GM18858 (cell line): ENCODE measurements at regions not wholly inside any gene's neighbourhood (a gene's known extent, or its start where the extent isn't known, plus 50 kb on each side); places are given as distances from the start of the nearest gene placed in this dataset.
"Not testable (repeated sequence)": the region's sequence is repeated elsewhere in the genome, so short reads cannot be mapped to it uniquely, and the experiment has no call there.

Experiments
- ATAC-seq: cut with Tn5 transposase; IDR thresholded peaks from one replicate; pipeline ENCODE4 v1.9.1; 2021; ENCODE audit not compliant: unreplicated experiment

GRCh38 chr2:105691947-105692390, 52.7 kb upstream of the NCK2 start:
- ATAC-seq: peak; percentile 87

DNA sequence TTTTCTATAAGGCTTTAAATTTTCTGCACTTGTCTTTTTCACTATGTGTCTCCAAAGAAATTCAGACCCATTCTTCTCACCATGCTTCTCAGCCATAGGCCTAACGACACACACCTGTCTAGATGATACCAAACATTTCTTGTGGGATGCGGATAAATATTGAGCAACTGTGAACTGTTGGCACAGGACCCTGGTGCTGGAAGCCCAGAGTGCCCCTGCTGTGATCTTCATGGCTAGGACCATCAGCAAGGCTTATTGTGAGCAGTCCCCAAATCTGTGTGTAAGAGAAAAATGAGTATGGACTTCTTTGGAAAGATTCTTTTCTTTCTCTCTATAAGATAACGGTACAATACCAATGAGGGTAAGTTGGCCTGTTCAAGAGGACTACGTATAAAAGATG, 54.1 kb upstream of the NCK2 start:
- no peak for ATAC-seq

- ATAC-seq: no peak
These were observed 55.2 kb upstream of the NCK2 start for GRCh38 chr2:105689484-105689883.

- no peak for ATAC-seq
These were observed 55.8 kb upstream of the NCK2 start for GRCh38 chr2:105688946-105689345.

DNA sequence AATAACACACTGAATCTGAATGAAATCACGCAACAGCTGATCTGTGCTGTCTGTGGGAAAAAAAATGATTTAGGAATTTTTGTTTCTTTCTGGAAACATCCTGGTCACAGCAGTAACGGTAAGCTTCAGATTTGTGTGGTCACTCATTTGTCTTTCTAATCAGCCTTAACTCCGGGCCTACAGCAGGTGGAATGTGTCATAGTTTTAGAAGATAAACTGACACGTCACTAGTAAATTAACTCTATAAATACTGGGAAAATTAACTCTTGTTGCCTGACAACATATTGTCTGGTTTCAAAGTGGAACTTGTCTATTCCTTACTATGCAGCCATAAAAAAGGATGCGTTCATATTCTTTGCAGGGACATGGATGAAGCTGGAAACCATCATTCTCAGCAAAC, 58.1 kb upstream of the NCK2 start:
- no peak for ATAC-seq

DNA sequence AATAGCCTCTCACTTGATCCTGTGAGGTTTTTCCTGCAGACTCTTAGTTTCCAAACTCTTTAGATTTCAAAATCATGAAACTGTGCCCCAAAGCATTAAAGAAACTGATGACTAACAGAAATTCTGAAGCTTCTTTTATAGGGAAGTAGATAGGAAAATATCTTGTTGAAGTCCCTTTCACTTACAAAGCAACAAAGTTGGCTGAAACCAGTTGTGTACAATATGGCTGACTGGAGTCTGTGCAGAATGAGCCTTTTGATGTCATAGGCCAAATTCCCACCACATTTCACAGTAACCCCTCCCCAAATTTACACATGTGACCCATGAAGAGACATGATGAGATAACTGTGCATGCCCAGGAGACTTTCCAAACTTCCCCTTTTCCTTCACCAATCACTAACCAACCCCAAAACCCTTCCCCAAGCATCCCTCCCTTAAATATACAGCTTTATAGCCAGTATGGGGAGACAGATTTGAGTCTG, 61.7 kb upstream of the NCK2 start:
- ATAC-seq: no peak

DNA sequence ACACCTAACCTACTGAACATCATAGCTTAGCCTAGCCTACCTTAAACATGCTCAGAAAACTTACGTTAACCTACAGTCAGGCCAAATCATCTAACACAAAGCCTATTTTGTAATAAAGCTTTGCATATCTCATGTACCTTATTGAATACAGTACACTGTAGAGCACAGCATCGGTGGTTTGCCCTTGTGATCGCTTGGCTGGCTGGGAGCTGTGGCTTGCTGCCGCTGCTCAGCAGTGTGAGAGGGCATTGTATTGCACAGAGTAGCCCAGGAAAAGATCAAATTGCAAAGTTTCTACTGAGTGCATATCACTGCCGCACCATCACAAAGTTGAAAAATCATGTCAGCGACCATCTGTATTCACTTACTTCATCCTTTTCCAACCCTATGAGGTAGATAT, 62.3 kb upstream of the NCK2 start:
- ATAC-seq: no peak

- ATAC-seq: no peak
These were observed 62.8 kb upstream of the NCK2 start for GRCh38 chr2:105681927-105682326.

DNA sequence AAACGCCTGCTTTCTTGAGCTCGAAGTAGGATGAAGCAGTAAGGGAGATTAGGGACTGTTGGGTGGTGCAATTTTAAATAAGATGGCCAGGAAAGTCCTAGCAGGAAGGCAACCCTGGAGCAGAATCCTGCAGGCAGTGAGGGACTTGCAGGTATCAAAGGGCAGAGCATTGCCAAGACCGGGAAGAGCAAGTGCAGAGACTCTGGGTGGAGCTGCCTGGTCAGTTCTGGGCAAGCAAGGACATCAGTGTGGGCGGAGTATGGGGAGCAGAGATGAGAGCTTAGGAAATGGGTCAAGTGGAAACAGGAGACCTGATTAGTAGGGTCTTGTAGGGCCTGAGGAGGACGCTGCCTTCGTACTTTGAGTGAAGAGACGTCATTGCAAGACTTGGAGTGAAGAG, 64.4 kb upstream of the NCK2 start:
- no peak for ATAC-seq

DNA sequence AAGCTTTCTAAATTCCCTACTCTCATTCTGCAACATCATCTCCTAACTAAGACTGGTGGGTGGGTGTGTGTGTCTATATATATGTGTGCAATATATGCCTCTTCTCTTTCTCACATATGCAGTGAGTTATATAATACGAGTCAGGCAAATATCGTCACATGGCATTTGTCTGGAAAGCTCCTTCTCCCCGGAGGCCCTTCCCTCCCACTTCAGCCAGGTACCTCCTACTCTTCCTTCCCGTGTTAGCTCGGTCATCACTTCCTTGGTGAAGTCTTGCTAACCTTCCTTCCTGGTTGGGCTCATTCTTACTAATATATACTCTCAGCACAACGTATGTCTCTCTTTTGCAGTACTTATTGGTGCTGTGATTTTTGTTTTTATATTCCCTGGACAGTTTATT, 66.4 kb upstream of the NCK2 start:
- no peak for ATAC-seq

DNA sequence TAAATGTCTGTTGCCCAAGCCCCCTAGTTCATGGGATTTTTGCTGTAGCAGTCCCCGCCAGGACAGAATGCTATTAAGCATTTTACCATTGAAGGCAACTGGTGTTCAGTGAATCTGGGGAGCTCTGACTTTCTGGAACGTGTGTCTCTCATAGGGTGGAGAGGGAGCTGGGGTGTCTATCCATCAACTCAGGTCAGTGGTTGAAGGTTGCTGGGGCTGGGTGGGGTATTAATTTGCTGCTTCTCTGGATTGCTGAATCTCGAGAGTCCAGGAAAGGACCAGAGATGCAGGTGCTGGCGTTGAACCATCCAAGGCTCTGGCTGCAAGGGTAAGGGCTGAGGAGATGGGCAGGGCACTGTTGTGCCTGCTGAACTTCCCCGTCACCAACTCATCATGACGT, 66.8 kb upstream of the NCK2 start:
- no peak for ATAC-seq

GRCh38 chr2:105675841-105676240, 68.9 kb upstream of the NCK2 start:
- ATAC-seq: no peak

DNA sequence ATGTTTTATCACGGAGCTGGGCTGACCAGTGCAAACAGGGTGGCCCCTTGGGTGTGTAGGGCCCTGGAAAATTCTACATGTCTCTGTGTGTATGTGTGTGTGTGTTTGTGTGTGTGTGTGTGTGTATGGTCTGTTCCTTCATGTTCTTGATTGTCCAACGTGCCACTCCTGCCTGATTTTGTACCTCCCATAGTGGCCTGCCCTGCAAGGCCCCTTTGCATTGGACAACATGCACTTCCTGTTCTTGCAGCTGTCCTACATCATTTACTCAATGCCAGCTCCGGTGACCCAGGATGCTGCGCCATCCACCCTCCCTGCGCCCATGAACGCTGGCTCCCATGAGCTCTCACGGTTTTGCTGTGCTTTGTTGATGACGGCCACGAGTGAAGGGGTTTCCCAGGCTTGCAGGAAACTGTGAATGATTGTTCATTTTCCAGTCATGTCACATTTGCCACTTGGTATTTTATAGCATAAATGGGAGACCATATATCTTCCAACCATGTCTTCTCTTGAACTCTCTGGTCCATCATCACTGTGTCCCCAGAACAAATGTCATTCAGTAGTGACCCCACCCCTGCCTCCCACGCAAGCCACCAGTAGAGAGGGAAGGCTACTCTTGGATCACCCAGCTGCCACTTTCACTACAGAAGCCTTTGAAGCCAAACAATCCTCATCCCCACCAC, 69.7 kb upstream of the NCK2 start:
- ATAC-seq: no peak

GRCh38 chr2:105674401-105674800, 70.3 kb upstream of the NCK2 start:
- ATAC-seq: no peak

DNA sequence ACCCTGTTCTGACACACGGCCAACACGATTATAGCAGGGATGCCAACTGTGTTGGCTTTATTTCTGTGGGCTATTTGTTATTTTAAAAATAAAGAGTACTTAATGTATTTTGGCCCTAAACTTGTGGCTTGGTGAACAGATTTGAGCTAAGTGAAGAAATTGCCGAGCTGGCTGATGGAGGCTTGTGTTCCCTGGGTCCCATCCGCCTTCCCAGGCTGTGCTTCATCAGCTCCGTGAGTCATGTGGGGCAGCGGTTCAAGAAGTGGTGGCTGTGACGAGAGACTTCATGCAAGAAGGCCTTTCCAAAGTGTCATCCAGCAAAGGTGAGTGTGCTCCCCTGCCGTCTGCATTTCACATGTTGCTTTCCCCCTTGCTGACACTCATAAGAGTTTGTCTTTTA, 73.6 kb upstream of the NCK2 start:
- ATAC-seq: no peak

- ATAC-seq: no peak
These were observed 75.3 kb upstream of the NCK2 start for GRCh38 chr2:105669384-105669891.

- no peak for ATAC-seq
These were observed 79.2 kb upstream of the NCK2 start for GRCh38 chr2:105665480-105665879.

GRCh38 chr2:105660489-105660888, 84.2 kb upstream of the NCK2 start:
- ATAC-seq: no peak

DNA sequence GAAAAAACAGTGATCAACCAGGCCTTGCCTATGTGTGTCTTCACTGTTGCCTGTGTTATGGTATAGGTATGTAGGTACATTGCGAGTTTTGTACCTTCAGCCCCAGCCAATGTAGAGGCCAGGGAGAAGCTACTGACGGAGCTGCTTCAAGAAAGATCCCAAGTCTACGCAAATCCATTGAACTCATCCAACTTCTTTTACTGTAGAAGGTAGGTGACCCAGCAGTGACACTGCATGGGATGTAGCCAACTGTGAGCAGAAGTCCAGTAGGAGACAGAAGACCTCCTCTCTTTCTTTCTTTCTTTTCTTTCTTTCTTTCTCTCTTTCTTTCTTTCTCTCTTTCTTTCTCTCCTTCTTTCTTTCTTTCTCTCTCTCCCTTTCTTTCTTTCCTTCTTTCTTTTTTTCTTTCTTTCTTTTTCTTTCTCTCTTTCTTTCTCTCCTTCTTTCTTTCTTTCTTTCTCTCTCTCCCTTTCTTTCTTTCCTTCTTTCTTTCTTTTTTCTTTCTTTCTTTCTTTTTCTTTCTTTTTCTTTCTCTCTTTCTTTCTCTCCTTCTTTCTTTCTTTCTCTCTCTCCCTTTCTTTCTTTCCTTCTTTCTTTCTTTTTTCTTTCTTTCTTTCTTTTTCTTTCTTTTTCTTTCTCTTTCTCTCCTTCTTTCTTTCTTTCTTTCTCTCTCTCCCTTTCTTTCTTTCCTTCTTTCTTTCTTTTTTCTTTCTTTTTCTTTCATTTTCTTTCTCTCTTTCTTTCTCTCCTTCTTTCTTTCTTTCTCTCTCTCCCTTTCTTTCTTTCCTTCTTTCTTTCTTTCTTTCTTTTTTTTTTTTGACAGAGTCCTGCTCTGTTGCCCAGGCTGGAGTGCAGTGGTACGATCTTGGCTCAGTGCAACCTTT, 88.7 kb upstream of the NCK2 start:
- not testable (repeated sequence) for ATAC-seq

DNA sequence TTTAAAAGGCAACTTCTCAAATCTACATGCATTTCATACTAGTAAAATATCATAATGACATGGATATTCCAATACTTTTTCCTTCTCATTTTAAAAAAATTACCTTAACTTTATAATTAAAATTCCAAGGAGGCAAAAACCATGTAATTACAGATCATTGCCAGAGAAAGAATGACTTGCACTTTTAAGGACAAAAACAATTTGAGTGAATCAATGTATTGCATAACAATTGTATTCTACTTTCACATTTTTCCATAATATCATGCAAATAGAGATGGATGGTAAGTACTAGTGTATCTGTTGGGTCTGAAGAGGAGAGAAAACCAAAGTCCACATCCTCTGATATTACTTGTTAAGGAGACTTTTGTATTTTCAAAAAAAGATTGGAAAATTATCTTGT, 89.5 kb upstream of the NCK2 start:
- no peak for ATAC-seq

- ATAC-seq: no peak
These were observed 90.2 kb upstream of the NCK2 start for GRCh38 chr2:105654474-105655004.

DNA sequence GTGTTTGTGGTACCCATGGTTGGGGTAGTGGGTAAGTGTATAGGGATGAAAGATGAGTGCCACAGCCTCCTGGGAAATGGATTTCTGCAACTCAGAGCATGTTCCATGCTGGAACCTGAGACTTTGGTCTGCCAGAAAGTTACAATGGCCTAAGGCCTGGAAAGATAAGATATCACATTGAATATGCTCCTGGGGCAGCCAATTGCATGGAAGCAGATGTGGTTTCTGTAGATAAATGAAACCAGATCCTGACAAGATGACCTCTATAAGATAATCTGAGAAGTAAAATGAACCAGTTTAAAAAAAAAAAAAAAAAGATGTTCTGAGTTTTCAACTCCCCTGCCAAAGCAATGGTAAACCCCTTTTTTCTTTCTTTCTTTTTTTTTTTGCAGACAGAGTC, 91.4 kb upstream of the NCK2 start:
- ATAC-seq: no peak
